UCSD-AML1 (cell line): ENCODE measurements at regions not wholly inside any gene's neighbourhood (a gene's known extent, or its start where the extent isn't known, plus 50 kb on each side); places are given as distances from the start of the nearest gene placed in this dataset.
"Not testable (repeated sequence)": the region's sequence is repeated elsewhere in the genome, so short reads cannot be mapped to it uniquely, and the experiment has no call there.

Experiments
- DNase-seq: peaks from one replicate; lab custom pipeline; 2025; ENCODE audit not compliant: unreplicated experiment; lab: John Stamatoyannopoulos, UW

GRCh38 chr17:62322313-62322712 is 58.0 kb upstream of the EFCAB3 start:
- DNase-seq: no peak

DNA sequence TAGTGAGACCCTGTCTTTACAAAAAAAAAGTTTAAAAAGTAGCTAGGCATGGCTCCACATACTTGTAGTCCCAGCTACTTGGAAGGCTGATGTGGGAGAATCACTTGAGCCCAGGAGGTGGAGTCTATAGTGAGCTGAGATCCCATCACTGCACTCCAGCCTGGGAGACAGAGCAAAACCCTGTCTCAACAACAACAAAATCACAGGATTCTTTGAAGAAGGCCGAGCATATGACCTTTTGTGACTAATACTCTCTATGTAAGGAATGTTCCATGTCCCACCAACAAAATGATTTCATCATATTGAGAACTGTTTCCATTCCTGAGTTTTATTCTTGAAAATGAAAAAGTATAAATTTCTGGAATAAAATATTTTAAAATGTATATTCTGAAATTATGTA is 58.9 kb upstream of the EFCAB3 start:
- no peak for DNase-seq

GRCh38 chr17:62319846-62320245 is 60.5 kb upstream of the EFCAB3 start:
- DNase-seq: no peak

GRCh38 chr17:62309396-62309795 is 71.0 kb upstream of the EFCAB3 start:
- DNase-seq: no peak

- DNase-seq: no peak
Observed at GRCh38 chr17:62307196-62307595, 73.2 kb upstream of the EFCAB3 start.

- DNase-seq: no peak
Observed at GRCh38 chr17:62303476-62303875, 76.9 kb upstream of the EFCAB3 start.

- no peak for DNase-seq
Observed at GRCh38 chr17:62300697-62301096, 79.7 kb upstream of the EFCAB3 start.

GRCh38 chr17:62275290-62275689 is 105.1 kb upstream of the EFCAB3 start:
- not testable (repeated sequence) for DNase-seq

- DNase-seq: not testable (repeated sequence)
Observed at GRCh38 chr17:62268361-62268760, 112.0 kb upstream of the EFCAB3 start.

DNA sequence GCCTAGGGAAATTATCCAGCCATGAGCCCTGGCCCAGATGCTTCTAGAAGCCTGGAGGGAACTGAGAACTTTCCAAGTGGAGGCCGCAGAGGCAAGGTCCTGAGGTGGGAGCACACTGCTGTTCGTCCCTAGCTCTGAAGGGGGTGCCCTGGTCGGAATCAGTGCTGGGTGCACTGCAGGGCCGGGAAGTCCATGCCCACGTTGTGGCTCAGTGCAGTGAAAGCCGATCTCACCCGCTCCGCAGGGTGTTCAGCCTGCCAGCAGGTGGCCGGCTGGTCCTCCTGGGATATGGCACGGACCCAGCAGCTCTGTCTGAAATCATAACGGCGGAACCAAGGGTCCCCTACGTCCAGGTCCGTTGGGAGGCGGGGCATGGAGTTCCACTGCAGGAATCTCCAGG is 115.4 kb upstream of the EFCAB3 start:
- DNase-seq: not testable (repeated sequence)

- DNase-seq: not testable (repeated sequence)
Observed at GRCh38 chr17:62255791-62256190, 124.6 kb upstream of the EFCAB3 start.

GRCh38 chr17:62242076-62242475 is 138.3 kb upstream of the EFCAB3 start:
- DNase-seq: not testable (repeated sequence)

- not testable (repeated sequence) for DNase-seq
Observed at GRCh38 chr17:62239569-62239968, 140.8 kb upstream of the EFCAB3 start.

GRCh38 chr17:62238551-62239338 is 141.6 kb upstream of the EFCAB3 start:
- DNase-seq: not testable (repeated sequence)

- DNase-seq: not testable (repeated sequence)
Observed at GRCh38 chr17:62233822-62234481, 146.4 kb upstream of the EFCAB3 start.

GRCh38 chr17:62231293-62231692 is 149.1 kb upstream of the EFCAB3 start:
- DNase-seq: not testable (repeated sequence)

DNA sequence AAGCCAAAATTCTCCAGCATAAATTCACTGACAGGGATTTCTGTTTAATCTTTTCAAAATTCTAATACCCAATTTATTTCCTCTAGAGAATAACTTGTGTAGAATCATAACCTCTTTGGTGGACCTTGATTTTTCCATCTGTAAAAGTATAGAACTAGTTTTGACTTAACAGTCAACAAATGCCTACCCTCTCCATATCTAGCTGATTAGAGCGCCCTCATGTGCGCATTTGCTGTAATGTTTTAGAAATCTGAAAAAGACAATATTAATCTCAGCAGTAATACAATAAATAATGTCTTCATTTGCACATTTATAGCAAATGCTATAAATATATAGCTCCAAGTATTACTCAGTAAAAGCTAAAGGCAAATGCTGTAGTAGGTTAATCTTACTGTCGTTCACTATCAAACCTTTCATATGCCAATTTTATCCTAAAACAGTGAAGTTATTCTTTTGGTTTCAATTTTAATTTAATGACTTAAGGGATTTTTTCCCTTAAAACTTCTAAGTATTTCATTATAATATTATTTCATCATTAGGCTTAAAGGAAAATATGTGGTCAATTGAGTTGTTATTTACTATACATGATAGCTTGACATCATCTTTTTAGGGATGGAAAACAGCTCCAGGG is 153.6 kb upstream of the EFCAB3 start:
- not testable (repeated sequence) for DNase-seq

DNA sequence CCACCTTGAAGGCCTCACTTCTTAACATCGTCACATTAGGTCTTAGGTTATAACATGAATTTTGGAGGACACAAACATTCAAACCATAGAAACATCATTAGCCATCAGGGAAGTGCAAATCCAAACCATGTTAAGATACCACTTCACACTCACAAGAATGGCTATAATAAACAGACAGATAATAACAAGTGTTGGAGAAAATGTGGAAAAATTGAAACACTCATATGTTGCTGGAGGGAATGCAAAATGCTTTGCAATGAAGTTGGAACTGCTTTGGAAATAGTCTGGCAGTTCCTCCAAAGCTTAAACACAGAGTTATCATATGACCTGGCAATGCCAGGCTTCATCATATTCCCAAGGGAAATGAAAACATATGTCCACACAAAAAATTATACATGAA is 156.8 kb upstream of the EFCAB3 start:
- not testable (repeated sequence) for DNase-seq

- DNase-seq: no peak
Observed at GRCh38 chr17:62219221-62219899, 154.3 kb upstream of the MED13 start.

GRCh38 chr17:62216847-62217246 is 151.8 kb upstream of the MED13 start:
- DNase-seq: no peak

- not testable (repeated sequence) for DNase-seq
Observed at GRCh38 chr17:62215891-62216290, 150.8 kb upstream of the MED13 start.
